ENCODE measurements at regions not wholly inside any gene's neighbourhood (a gene's known extent, or its start where the extent isn't known, plus 50 kb on each side); places are given as distances from the start of the nearest gene placed in this dataset.

DNA sequence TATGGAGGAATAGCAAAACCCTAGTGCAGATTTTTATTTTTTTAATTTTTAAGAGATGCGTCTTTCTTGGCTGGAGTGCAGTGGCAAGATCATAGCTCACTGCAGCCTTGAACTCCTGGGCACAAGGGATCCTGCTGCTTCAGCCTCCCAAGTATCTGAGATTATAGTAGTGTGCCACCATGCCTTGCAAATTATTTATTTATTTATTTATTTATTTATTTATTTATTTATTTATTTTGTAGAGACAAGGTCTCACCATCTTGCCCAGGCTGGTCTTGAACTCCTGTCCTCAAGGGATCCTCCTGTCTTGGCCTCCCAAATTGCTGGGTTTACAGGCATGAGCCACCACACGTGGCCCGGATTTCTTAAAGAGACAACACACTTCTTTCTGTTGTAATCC is 1158.8 kb downstream of the AACS start:
- Histone ChIP-seq H4K5ac (ENCODE audit: insufficient read length, low read depth, low read length) (no peak overlapping the region), H4K20me1 (replicated peaks in 1 of 2; ENCODE audit: control insufficient read depth in 1 of 2, insufficient read depth in 2 of 2, low read length in 2 of 2) (no peaks in the 10 kb centered on the region), H3K23ac (ENCODE audit: insufficient read length) (no peak overlapping the region), H2AK5ac (ENCODE audit: low read depth, low read length) (no peak overlapping the region), H2BK5ac (ENCODE audit: low read depth, low read length) (no peak overlapping the region), H3K56ac (replicated peaks; ENCODE audit: insufficient read length, low read depth, low read length) (no peak overlapping the region), H4K8ac (ENCODE audit: extremely low read depth, insufficient read depth, low read length) (no peak overlapping the region), H3K4me1 (replicated peaks in 1 of 4; ENCODE audit: control insufficient read depth in 3 of 4, insufficient read depth in 4 of 4, low read length in 3 of 4) (no peaks in the 10 kb centered on the region), H3K27me3 (replicated peaks in 1 of 4; ENCODE audit: control insufficient read depth in 3 of 4, extremely low read depth in 1 of 4, insufficient read depth in 3 of 4, low read length in 3 of 4) (no peaks in the 10 kb centered on the region), H2BK120ac (replicated peaks; ENCODE audit: low read depth, low read length) (no peak overlapping the region), H3K9me3 (ENCODE audit: insufficient read depth in 2 of 2, low read depth in 1 of 2, low read length in 1 of 2) (no peaks in the 10 kb centered on the region), H2AFZ (ENCODE audit: low read length) (no peak overlapping the region), H2BK12ac (ENCODE audit: low read depth, low read length) (no peak overlapping the region), H3K79me1 (ENCODE audit: low read depth, low read length) (no peaks in the 10 kb centered on the region), H3K4ac (replicated peaks; ENCODE audit: insufficient read length, low read depth, low read length) (no peak overlapping the region), H3K14ac (ENCODE audit: insufficient read length) (no peak overlapping the region), H2BK20ac (ENCODE audit: low read length) (no peak overlapping the region), H2BK15ac (ENCODE audit: low read length) (no peak overlapping the region), H3K79me2 (ENCODE audit: control insufficient read depth in 1 of 2, insufficient read depth in 2 of 2, low read length in 2 of 2) (no peaks in the 10 kb centered on the region), H4K91ac (replicated peaks; ENCODE audit: insufficient read length, low read length) (no peak overlapping the region), H3K4me3 (ENCODE audit: extremely low read depth in 1 of 4, insufficient read depth in 2 of 4, low read depth in 3 of 4, low read length in 4 of 4) (no peak overlapping the region), H3K27ac (ENCODE audit: low read depth, low read length) (no peak overlapping the region), H3K23me2 (ENCODE audit: low read depth, low read length) (no peaks in the 10 kb centered on the region), H3K9ac (replicated peaks in 1 of 4; ENCODE audit: extremely low read depth in 1 of 4, low read depth in 3 of 4, low read length in 3 of 4) (no peak overlapping the region), H3K4me2 (ENCODE audit: insufficient read depth in 1 of 2, low read depth in 2 of 2, low read length in 2 of 2) (no peak overlapping the region), H3K36me3 (ENCODE audit: control insufficient read depth in 2 of 4, insufficient read depth in 4 of 4, low read length in 3 of 4) (no peaks in the 10 kb centered on the region), H3K18ac (ENCODE audit: extremely low read depth, low read length) (no peak overlapping the region)
- WGBS, 2 experiments (ENCODE audit: extremely low coverage in 1 of 2, insufficient coverage in 1 of 2, insufficient read length in 1 of 2, insufficient replicate concordance in 2 of 2, low coverage in 1 of 2, low lambda C conversion rate in 2 of 2, missing lambda C conversion rate in 1 of 2): 92% methylated on average over 3 of the region's 3 CpGs; no CpG with 5 or more reads in 1 of the 2 experiments
- ChIA-PET POLR2A (ENCODE audit: partially characterized antibody) (interaction anchor here (0.6 kb wide), 1 partner anchor 868 kb away, joined by 3 read pairs; no protein-coding TSS in a partner anchor), CTCF (ENCODE audit: partially characterized antibody) (no interaction called here)
- DNase-seq (ENCODE audit: low read depth in 1 of 2, low spot score in 2 of 2) (no peak), FAIRE-seq (no peak)
- no peak for TF ChIP-seq SP4 (IDR thresholded peaks at IDR 0.05; ENCODE audit: low read length)
